Brain microvascular endothelial cell (primary cell): ENCODE measurements at regions not wholly inside any gene's neighbourhood (a gene's known extent, or its start where the extent isn't known, plus 50 kb on each side); places are given as distances from the start of the nearest gene placed in this dataset.

Experiments
- DNase-seq: peaks from one replicate; pipeline ENCODE4 v3.0.0-alpha.2; 2020
- H3K27ac ChIP-seq: fragments of 250-450 bp; sonication (Bioruptor Pico); 2 replicates; pipeline ENCODE4 v1.5.1; 2020; ENCODE audit warnings: mild to moderate bottlenecking, moderate library complexity
- H3K27me3 ChIP-seq: fragments of 250-450 bp; sonication (Bioruptor Pico); replicated peaks from 2 replicates; pipeline ENCODE4 v1.5.1; 2020; ENCODE audit warnings: mild to moderate bottlenecking
- H3K36me3 ChIP-seq: fragments of 250-450 bp; sonication (Bioruptor Pico); replicated peaks from 2 replicates; pipeline ENCODE4 v1.5.1; 2020; ENCODE audit warnings: mild to moderate bottlenecking
- H3K4me3 ChIP-seq: 2 replicates; pipeline ENCODE4 v1.5.1; 2011; ENCODE audit warnings: low read depth, mild to moderate bottlenecking, control low read depth, low read length, moderate library complexity
- in situ Hi-C: cut with HindIII; loops from 2 replicates; pipeline ENCODE4 v1.10.0; 2017; ENCODE audit warnings: low sequenced_read_pairs, low pct_ligation_motif_present
- TF ChIP-seq, protein P1 (sequence below): IDR thresholded peaks from 2 replicates; pipeline ENCODE4 v1.5.1; 2011; ENCODE audit warnings: low read depth, mild to moderate bottlenecking, moderate library complexity, low read length, control low read depth, inconsistent platforms; ENCODE audit errors: missing control alignments

DNA sequence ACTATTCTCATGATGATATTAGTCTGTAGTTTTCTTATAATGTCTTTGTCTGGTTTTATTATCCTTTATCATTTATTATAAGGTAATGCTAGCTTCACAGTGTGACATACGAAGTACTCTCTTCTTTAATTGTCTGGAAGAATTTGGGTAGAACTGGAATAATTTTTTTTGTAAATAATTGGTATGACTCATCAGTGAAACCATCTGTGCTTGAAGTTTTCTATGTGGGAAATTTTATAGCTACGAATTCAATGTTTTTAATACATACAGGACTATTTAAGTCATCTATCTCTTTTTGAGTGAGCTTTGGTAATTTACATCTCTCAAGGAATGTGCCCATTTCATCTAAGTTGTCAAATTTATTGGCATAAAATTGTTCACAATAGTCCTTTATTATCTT lies 86.3 kb downstream of the SOD2 start:
- TF ChIP-seq, protein P1, sequence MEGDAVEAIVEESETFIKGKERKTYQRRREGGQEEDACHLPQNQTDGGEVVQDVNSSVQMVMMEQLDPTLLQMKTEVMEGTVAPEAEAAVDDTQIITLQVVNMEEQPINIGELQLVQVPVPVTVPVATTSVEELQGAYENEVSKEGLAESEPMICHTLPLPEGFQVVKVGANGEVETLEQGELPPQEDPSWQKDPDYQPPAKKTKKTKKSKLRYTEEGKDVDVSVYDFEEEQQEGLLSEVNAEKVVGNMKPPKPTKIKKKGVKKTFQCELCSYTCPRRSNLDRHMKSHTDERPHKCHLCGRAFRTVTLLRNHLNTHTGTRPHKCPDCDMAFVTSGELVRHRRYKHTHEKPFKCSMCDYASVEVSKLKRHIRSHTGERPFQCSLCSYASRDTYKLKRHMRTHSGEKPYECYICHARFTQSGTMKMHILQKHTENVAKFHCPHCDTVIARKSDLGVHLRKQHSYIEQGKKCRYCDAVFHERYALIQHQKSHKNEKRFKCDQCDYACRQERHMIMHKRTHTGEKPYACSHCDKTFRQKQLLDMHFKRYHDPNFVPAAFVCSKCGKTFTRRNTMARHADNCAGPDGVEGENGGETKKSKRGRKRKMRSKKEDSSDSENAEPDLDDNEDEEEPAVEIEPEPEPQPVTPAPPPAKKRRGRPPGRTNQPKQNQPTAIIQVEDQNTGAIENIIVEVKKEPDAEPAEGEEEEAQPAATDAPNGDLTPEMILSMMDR = no peak
- Histone ChIP-seq H3K27me3 (no peaks in the 10 kb centered on the region), H3K4me3 (no peak overlapping the region), H3K36me3 (no peaks in the 10 kb centered on the region), H3K27ac (no peak overlapping the region)
- in situ Hi-C loops = no loop called here
- DNase-seq = no peak

DNA sequence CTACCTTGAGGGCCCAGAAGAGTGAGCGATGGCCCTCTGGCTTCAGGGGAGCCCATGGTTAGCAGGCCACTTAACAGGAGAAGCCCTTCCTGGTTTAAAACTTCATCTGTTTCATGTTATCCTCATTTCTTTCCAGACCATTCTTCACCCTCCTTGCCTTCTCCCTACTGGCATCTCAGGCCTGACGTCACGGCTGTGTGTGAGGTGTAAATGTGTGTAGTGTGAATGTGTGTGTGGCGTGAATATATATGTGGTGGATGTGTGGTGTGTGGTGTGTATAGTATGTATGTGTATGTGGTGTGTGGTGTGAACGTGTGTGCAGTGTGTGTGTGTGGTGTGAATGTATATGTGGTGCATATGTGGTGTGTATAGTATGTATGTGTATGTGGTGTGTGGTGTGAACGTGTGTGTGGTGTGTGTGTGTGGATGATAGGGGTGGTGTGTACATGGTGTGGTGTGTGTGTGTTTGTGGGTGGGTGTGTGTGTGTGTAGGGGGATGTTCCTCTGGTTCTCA lies 88.5 kb downstream of the SOD2 start:
- TF ChIP-seq, protein P1 = no peak
- DNase-seq = no peak
- in situ Hi-C loops = no loop called here
- Histone ChIP-seq H3K4me3 (no peak overlapping the region), H3K27ac (no peak overlapping the region), H3K27me3 (no peaks in the 10 kb centered on the region), H3K36me3 (no peaks in the 10 kb centered on the region)

DNA sequence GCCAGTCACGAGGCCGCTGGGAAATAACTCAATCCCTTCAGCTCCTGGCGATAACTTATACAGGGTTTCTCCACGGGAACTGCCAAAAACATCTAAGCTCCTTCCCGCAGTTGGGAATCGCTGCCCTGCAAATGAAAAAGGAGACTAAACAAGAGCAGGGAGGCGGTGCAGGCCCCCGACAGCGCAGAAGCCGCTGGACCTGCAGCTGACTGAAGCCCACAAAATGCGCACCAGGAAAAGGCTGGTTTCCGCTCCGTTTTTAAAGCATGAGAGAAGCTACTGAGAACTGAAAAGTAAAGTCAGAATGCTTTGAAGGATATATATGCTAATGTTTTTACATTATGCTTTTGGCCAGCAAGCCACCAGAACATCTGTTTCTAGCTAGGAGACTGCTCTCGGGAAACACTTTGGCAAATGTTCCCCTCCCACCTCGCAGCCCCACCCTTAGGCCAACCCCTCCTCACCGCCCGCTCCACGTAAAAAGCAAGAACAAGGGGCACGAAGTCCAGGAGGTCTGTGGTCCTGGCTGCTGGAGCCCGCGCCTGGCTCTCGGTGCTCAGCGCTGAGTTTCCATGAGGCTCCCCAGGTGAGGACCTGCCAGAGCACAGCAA lies 90.5 kb downstream of the SOD2 start:
- Histone ChIP-seq H3K27me3 (no peaks in the 10 kb centered on the region), H3K4me3 (no peak overlapping the region), H3K36me3 (no peaks in the 10 kb centered on the region), H3K27ac (peak overlapping the region; percentile 26)
- in situ Hi-C loops = no loop called here
- DNase-seq = peak; percentile 26
- TF ChIP-seq, protein P1 = no peak

DNA sequence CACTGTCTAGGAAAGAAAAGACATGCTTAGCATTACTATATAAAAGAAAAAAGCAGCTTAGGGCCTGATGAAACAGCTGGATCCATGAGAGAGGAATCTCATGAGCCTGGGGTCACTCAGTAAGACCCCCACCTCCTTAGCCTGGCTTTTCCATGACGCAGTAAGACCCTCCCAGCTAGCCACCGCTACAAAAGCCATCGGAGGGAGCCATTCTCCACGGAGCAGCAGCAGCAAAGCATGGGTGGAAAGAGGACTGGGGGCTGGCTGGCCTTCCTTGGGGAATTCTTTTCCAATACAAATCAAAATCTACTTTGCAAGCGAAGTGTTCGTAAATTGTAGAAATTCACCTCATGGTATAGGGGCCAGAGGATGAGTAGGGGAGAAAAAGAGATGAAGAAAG lies 91.8 kb downstream of the SOD2 start:
- Histone ChIP-seq H3K4me3 (no peak overlapping the region), H3K27ac (no peak overlapping the region), H3K27me3 (no peaks in the 10 kb centered on the region), H3K36me3 (no peaks in the 10 kb centered on the region)
- in situ Hi-C loops = no loop called here
- DNase-seq = no peak
- TF ChIP-seq, protein P1 = no peak

DNA sequence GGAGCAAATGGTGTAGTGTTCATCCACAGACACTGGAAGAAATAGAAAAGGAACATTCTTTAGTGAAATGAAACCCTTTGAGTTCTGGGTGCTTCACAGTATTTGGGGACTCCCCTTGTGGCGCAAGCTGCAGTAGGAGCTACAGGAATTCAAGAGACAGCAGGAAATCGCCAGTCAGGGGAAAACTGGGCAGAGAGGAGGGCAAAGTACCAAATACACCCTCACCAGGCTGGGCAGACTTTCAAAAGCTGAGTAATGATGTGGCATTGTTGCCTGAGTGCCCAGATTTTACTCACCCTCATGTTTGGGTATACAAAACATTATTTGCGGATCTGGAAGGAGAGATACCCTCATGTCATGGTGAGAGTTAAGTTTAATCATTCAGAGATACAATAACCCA lies 97.9 kb downstream of the SOD2 start:
- no peaks in the 10 kb centered on the region for H3K27me3 ChIP-seq
- in situ Hi-C loops = no loop called here
- H3K36me3 ChIP-seq = no peaks in the 10 kb centered on the region
- H3K27ac ChIP-seq = peak overlapping the region; percentile 82
- TF ChIP-seq, protein P1 = peak; percentile 1
- DNase-seq = peak; percentile 20
- no peak overlapping the region for H3K4me3 ChIP-seq

DNA sequence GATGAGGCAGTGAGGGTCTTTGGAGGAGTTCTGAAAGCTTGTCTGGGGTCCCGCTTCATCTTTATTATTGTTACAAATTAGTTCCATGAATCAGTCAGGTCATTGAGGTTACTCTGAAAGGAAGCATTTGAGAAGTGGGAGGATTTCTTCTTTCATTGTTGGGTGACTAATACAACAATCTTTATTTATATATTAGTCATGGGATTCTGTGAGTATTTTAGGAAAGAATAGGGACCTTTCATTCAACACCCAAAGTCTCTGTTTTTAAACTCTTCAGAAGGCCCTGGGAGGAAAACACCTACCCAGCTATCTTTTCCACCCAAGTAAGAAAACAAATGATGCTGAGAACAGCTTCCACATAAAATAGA lies 98.3 kb downstream of the SOD2 start:
- H3K27me3 ChIP-seq = no peaks in the 10 kb centered on the region
- TF ChIP-seq, protein P1 = no peak
- peak overlapping the region; percentile 82 for H3K27ac ChIP-seq
- in situ Hi-C loops = no loop called here
- no peak for DNase-seq
- H3K36me3 ChIP-seq = no peaks in the 10 kb centered on the region
- peak overlapping the region; percentile 24 for H3K4me3 ChIP-seq
